Heart left ventricle (tissue), 16 donors: ENCODE measurements at regions not wholly inside any gene's neighbourhood (a gene's known extent, or its start where the extent isn't known, plus 50 kb on each side); places are given as distances from the start of the nearest gene placed in this dataset.

ENCODE experiments used
- ATAC-seq, 4 donors: fragments of 200-7000 bp; cut with Tn5 transposase; one replicate each; pipeline ENCODE4 v1.9.1; 2020 to 2022; ENCODE audit warnings: moderate library complexity in 4 of 4, mild to moderate bottlenecking in 3 of 4, moderate number of reproducible peaks in 1 of 4
- DNase-seq, 5 donors: peaks; one replicate each; pipeline ENCODE4 v3.0.0-alpha.2; 2020
- H3K27ac ChIP-seq, 12 donors: fragments of 200-600 bp; sonication (generic) in 4 of 12; one replicate each; pipeline versions ENCODE4 v1.5.0 to v1.8.0; 2016 to 2022; ENCODE audit warnings: mild to moderate bottlenecking in 2 of 12
- H3K27me3 ChIP-seq, 9 donors: fragments of 200-600 bp; sonication (generic) in 2 of 9; one replicate each; pipeline versions ENCODE4 v1.5.1 to v1.8.0; 2016 to 2022; ENCODE audit warnings: mild to moderate bottlenecking in 3 of 9
- H3K36me3 ChIP-seq, 9 donors: fragments of 200-600 bp; sonication (generic) in 2 of 9; one replicate each; pipeline versions ENCODE4 v1.5.0 to v1.8.0; 2018 to 2022; ENCODE audit warnings: mild to moderate bottlenecking in 2 of 9
- H3K4me1 ChIP-seq, 12 donors: fragments of 200-600 bp; sonication (generic) in 4 of 12; one replicate each; pipeline versions ENCODE4 v1.5.0 to v1.8.0; 2016 to 2022; ENCODE audit warnings: mild to moderate bottlenecking in 3 of 12
- H3K4me3 ChIP-seq, 12 donors: fragments of 200-600 bp; sonication (generic) in 4 of 12; one replicate each; pipeline versions ENCODE4 v1.5.0 to v1.8.0; 2017 to 2022; ENCODE audit warnings: mild to moderate bottlenecking in 9 of 12, moderate library complexity in 4 of 12
- H3K9me3 ChIP-seq, 12 donors: fragments of 200-600 bp; sonication (generic) in 4 of 12; one replicate each; pipeline versions ENCODE4 v1.5.0 to v1.8.0; 2016 to 2022; ENCODE audit warnings: mild to moderate bottlenecking in 1 of 12
- CTCF ChIP-seq, 12 donors: fragments of 200-600 bp; sonication (generic) in 4 of 12; IDR thresholded peaks; one replicate each; pipeline versions ENCODE4 v1.5.0 to v1.8.0; 2018 to 2022; ENCODE audit warnings: antibody characterized with exemption in 12 of 12, mild to moderate bottlenecking in 5 of 12
- POLR2A ChIP-seq, 2 donors: fragments of 450-650 bp; IDR thresholded peaks; one replicate each; pipeline ENCODE4 v1.6.1; 2017; ENCODE audit warnings: antibody characterized with exemption in 2 of 2, mild to moderate bottlenecking in 2 of 2, moderate library complexity in 2 of 2
- WGBS, 4 donors: extraction: QIAGEN DNeasy Blood & Tissue Kit in 2 of 4; methylation state at CpG; one replicate each; pipeline versions ENCODE4 v1.1.5 to v1.1.7; 2013 to 2018; 5-methylcytosine and 5-hydroxymethylcytosine counted together
- intact Hi-C, 10 donors: fragments of 100-400 bp; cut with DNase I; formaldehyde crosslinking; loops; one replicate each; pipeline versions ENCODE4 v1.11.1 to v1.14.2; 2022
- donor health status: ischemic (EF 13 %, LVEDD 7.1; RV severe dilation, severe dysfunction).
- donor health status: healthy with polysubstance abuse.
- donor health status: DM: no; HTN: yes; CAD: no.
- donor health status: DM: no; HTN: no; CAD: no.
- donor health status: ischemic (EF 25% LVEDD 6.9; RV normal size, moderate dysfunction).
- donor health status: ischemic (EF 25% LVEDD 5.7; RV mildly dilated, moderate dysfunction).
- donor health status: healthy.
- donor health status: DM: yes; HTN: yes; CAD: no.
- donor health status: ischemic (EF 35%, LVEDD 5.7; RV mildly dilated, moderate dysfunction).
- donor health status: nonischemic (EF 11% LVEDD 7.7; RV severe dilation, severe dysfunction).
- donor health status: DM: yes; HTN: yes; CAD: no.
- donor health status: PGD.
- donor health status: ischemic (EF 29% LVEDD 5.4; RV normal size, mild dysfunction).
- donor health status: nonischemic (EF 23%, LVEDD 6.1; RV moderate dilation, normal function).

GRCh38 chr3:67713764-67714469 is 59.5 kb upstream of the SUCLG2 start:
- no peak for ATAC-seq
- WGBS, 4 donors, result 58 to 70% (median 64%) methylated on average over 3 of the region's 3 CpGs
- no peak for DNase-seq
- H3K4me3 ChIP-seq, result no peak overlapping the region
- H3K27ac ChIP-seq, result no peak overlapping the region
- no peaks in the 10 kb centered on the region for H3K9me3 ChIP-seq
- H3K27me3 ChIP-seq, result no peaks in the 10 kb centered on the region
- H3K4me1 ChIP-seq, result no peaks in the 10 kb centered on the region
- intact Hi-C loops, result no loop called here
- no peaks in the 10 kb centered on the region for H3K36me3 ChIP-seq
- no peak for TF ChIP-seq POLR2A (IDR thresholded peaks at IDR 0.05)

GRCh38 chr3:67712259-67712658 is 57.8 kb upstream of the SUCLG2 start:
- TF ChIP-seq POLR2A (IDR thresholded peaks at IDR 0.05) (no peak), CTCF (IDR thresholded peaks at IDR 0.05) (no peak)

GRCh38 chr3:67710396-67710795 is 56.0 kb upstream of the SUCLG2 start:
- intact Hi-C loops, result no loop called here
- no peak for ATAC-seq
- no peaks in the 10 kb centered on the region for H3K36me3 ChIP-seq

More at GRCh38 chr3:67712259-67712658, 57.8 kb upstream of the SUCLG2 start:
- intact Hi-C loops, result no loop called here
- Histone ChIP-seq H3K36me3 (no peaks in the 10 kb centered on the region), H3K27me3 (no peaks in the 10 kb centered on the region), H3K27ac (no peak overlapping the region), H3K4me1 (no peaks in the 10 kb centered on the region), H3K4me3 (no peak overlapping the region), H3K9me3 (no peaks in the 10 kb centered on the region)
- no peak for DNase-seq
- ATAC-seq, result no peak

GRCh38 chr3:67706934-67707333 is 52.5 kb upstream of the SUCLG2 start:
- intact Hi-C loops, result no loop called here
- Histone ChIP-seq H3K9me3 (no peaks in the 10 kb centered on the region), H3K27me3 (no peaks in the 10 kb centered on the region), H3K27ac (no peak overlapping the region), H3K4me1 (no peaks in the 10 kb centered on the region), H3K36me3 (no peaks in the 10 kb centered on the region), H3K4me3 (no peak overlapping the region)
- no peak for TF ChIP-seq CTCF (IDR thresholded peaks at IDR 0.05)
- TF ChIP-seq POLR2A (IDR thresholded peaks at IDR 0.05), result no peak
- WGBS, 4 donors, result 73 to 78% (median 76%) methylated on average over 4 of the region's 4 CpGs
- DNase-seq (no peak), ATAC-seq (no peak)

More at GRCh38 chr3:67710396-67710795, 56.0 kb upstream of the SUCLG2 start:
- no peak overlapping the region for H3K4me3 ChIP-seq
- no peak overlapping the region for H3K27ac ChIP-seq
- TF ChIP-seq POLR2A (IDR thresholded peaks at IDR 0.05) (no peak), CTCF (IDR thresholded peaks at IDR 0.05) (no peak)
- no peaks in the 10 kb centered on the region for H3K27me3 ChIP-seq
- no peaks in the 10 kb centered on the region for H3K4me1 ChIP-seq
- no peak for DNase-seq
- H3K9me3 ChIP-seq, result no peaks in the 10 kb centered on the region

- no peak overlapping the region for H3K4me3 ChIP-seq
- H3K27me3 ChIP-seq, result no peaks in the 10 kb centered on the region
- H3K27ac ChIP-seq, result no peak overlapping the region
- no peaks in the 10 kb centered on the region for H3K4me1 ChIP-seq
- TF ChIP-seq POLR2A (IDR thresholded peaks at IDR 0.05), result no peak
- no peak for TF ChIP-seq CTCF (IDR thresholded peaks at IDR 0.05)
- WGBS, 4 donors, result 81 to 85% (median 83%) methylated on average over 4 of the region's 4 CpGs
- no peaks in the 10 kb centered on the region for H3K36me3 ChIP-seq
- intact Hi-C loops, result no loop called here
- no peaks in the 10 kb centered on the region for H3K9me3 ChIP-seq
- ATAC-seq (no peak), DNase-seq (no peak)
These were observed 49.9 kb upstream of the SUCLG2 start for GRCh38 chr3:67704322-67704721.
